ENCODE measurements at regions not wholly inside any gene's neighbourhood (a gene's known extent, or its start where the extent isn't known, plus 50 kb on each side); places are given as distances from the start of the nearest gene placed in this dataset.
"Not testable (repeated sequence)": the region's sequence is repeated elsewhere in the genome, so short reads cannot be mapped to it uniquely, and the experiment has no call there.

DNA sequence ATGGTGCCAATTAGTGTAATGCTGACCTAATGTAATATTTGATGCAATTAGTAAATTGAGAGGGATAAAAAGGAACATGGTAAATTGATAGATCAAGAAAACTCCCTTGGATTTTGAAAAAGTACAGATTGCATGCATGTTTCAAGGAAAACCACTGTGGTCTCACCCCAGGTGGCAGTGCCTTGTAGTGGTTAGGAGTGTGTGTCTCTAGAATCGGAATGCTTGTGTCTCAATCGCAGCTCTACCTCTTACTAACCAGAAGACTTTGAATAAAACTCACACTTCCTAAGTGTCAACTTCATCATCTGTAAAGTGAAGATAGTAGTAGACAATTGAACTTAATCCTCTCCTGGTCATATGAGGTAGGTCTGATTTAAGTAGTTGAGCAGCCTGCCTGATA is 128.9 kb upstream of the GOT2 start:
- no peak for DNase-seq

DNA sequence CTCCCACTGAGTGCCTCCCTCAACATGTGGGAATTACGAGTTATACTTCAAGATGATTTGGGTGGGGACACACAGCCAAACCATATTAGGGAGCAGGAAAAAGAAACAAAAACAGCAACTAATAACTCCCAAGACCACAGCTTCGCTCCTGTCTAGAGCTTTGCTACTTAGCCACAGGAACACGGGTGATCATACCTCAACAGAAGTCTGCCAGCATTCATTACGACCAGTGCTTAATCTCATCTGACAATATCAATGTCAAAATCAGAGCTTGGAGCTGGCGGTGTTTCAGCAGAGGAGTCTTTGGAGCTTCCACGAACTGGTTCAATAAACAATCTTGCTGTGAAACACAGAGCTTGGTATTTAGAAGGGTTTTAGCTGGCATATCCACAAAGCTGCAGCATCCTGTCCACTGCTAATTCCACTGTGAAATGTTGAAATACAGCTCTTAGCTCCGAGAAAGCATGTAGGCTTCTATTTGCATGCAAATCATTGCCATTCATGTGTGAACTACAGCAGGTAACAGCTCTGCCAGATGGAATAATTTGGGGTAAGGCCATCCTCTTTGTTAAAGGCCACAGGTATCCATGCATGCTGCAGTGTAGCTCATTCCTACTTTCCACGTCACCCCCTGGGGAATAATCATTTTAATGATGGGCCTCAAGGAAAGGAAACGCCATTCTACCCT is 128.4 kb upstream of the GOT2 start:
- DNase-seq, result no peak

DNA sequence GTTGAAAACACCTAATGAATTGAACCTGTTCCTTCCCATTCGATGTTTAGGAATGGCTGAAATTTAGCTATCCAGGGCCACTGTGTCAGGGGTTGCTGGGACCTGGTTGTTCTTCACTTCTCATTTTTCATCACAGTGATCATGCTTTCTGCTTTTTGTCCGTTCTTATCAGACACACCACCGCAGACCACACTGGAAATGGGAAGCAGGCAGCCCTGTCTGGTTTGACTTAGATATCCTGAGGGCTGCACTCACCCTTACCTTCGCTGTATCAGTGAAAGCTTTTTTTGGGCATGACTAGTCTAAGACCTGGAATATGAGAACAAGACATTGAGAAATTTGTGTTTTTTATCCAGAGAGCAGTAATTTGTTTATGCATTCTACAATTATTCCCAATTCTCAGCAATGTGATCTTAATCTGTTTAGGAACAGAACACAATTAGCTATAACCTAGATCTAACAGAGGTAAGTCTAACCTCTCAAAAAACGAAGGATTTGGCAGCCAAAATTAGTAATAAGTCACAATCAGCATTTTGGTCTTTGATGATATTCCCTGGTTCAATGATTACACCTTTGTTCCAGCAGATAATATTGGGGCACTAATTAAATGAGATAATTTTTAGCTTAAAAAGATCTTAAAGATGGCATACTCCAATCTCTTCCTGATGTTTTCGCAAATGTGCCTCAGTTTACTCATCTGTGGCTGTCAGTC is 126.0 kb upstream of the GOT2 start:
- no peak for DNase-seq

DNA sequence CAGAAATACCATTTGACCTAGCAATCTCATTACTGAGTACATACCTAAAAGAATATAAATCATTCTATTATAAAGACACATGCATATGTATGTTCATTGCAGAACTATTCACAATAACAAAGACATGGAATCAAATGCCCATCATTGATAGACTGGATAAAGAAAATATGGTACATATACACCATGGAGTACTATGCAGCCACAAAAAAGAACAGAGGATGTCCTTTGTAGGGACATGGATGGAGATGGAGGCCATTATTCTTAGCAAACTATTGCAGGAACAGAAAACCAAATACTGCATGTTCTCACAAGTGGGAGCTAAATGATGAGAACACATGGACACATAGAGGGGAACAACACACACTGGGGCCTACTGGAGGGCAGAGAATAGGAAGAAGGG is 124.5 kb upstream of the GOT2 start:
- not testable (repeated sequence) for DNase-seq

GRCh38 chr16:58855291-58855863 is 121.3 kb upstream of the GOT2 start:
- DNase-seq, result no peak

DNA sequence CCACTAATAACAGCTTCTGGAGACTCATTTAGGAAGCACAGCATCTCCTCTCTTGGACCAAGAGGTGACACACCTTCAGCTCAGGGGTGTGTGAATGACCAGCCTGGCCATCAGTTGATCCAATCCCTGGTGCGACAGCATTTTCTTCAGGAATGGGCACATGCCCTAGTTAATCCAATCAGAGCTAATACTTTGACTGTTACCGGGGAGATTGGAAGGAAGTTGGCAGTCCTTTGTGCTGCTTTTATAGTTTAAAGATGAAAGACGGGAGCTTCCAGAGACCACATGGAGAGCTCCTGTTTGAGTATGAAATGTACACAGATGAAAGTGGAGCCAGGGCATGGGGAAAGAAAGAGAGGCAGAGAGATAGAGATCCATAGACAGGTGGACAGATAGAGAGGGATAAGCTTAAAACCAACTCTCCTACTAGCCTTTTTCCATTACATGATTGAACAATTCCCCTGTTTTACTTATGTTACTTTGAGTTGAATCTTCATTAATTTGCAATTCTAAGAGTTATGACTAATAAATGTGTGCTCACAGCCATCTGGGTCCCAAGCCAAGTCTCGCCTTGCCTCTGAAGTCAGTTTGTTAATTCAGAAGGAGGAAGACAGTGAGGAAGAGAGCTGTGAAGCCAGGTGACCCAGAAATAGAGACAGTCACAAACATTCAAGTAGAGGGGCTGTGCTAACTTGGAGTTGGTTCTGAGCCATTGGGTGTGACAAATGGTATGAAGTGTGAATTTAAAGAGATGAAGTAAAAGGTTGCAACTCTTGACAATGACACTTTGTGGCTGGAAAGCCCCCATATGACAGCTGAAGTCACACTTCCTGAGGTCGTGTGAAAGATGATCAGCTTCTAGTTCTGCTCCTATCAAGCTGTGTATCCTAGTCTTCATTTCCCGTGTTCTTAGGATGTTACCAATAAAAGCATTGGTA is 120.0 kb upstream of the GOT2 start:
- DNase-seq, result peak; percentile 3

DNA sequence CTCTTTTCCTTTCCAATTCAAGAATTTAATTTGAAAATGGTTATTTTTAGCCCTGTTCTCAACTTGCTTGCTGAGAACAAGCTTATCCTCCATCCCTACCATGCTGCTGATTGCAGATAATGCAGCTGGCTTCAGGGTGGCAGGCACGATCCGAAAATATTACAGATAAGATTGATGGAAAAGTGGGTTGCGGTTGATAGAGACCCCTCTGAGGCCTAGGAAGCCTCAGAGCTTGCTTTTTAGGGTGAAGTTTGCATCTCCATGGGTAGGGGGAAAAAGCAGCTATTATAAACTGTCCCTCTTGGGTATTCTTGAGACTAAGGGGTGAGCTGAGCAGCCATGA is 116.5 kb upstream of the GOT2 start:
- DNase-seq, result no peak

DNA sequence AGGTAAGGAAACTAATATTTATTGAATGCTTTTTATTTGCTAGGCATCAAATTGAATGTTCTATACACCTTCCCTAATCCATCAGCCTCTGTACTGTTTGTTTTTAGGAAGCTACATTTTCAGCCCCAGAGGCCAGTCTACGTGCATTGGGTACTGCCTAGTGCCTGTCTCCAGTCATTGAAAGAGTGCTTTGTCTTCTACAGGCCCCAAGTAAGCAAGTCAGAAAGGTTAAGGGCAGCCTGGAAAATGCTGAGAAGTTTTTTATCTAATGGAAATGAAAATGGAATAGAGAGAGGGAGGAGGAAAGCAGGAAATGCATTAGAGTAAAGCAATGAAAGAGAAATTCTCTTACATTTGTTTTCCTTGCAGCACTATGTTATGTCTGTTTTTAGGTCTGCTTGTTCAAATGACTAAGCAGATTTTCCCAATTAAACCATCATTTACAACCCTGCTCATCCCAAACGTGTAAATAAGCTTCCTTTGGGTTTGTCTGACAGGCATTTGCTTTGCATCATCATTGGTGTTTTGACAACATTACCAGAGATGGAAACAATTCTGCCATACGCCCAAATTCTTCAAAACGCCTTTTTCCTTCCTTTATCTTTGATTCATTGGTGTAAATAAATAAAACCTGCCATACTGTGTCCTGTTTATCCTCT is 116.0 kb upstream of the GOT2 start:
- DNase-seq, result no peak

GRCh38 chr16:58848662-58849002 is 114.5 kb upstream of the GOT2 start:
- no peak for DNase-seq

- no peak for DNase-seq
Measured at GRCh38 chr16:58847902-58848661, 114.0 kb upstream of the GOT2 start.

DNA sequence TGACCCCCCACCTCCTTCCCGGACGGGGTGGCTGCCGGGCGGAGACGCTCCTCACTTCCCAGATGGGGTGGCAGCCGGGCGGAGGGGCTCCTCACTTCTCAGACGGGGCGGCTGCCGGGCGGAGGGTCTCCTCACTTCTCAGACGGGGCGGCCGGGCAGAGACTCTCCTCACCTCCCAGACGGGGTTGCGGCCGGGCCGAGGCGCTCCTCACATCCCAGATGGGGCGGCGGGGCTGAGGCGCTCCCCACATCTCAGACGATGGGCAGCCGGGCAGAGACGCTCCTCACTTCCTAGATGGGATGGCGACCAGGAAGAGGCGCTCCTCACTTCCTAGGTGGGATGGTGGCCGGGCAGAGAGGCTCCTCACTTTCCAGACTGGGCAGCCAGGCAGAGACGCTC is 112.1 kb upstream of the GOT2 start:
- DNase-seq, result not testable (repeated sequence)

- DNase-seq, result no peak
Measured at GRCh38 chr16:58843675-58844074, 109.6 kb upstream of the GOT2 start.

GRCh38 chr16:58842746-58843145 is 108.6 kb upstream of the GOT2 start:
- DNase-seq, result no peak

GRCh38 chr16:58842156-58842555 is 108.0 kb upstream of the GOT2 start:
- DNase-seq, result no peak

DNA sequence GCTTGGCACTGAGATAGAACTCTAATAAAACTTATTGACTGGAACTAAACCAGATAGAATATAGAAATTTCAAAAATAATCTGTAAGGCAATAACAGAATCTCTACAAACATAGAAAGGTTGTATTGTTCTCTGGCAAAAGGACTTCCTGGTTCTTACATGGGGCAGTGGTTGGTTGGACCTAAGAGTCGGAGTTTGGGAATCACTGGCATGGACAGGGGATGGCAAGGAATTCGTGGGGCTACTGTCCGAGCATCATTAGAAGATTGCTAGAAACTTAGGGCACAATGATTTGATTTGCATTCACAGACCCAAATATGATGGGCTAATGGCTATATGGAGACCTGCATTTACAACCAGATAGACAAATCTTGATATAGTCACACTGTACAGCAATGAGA is 103.8 kb upstream of the GOT2 start:
- DNase-seq, result no peak

- DNase-seq, result no peak
Measured at GRCh38 chr16:58836427-58836826, 102.3 kb upstream of the GOT2 start.

GRCh38 chr16:58832386-58832895 is 98.3 kb upstream of the GOT2 start:
- no peak for DNase-seq

DNA sequence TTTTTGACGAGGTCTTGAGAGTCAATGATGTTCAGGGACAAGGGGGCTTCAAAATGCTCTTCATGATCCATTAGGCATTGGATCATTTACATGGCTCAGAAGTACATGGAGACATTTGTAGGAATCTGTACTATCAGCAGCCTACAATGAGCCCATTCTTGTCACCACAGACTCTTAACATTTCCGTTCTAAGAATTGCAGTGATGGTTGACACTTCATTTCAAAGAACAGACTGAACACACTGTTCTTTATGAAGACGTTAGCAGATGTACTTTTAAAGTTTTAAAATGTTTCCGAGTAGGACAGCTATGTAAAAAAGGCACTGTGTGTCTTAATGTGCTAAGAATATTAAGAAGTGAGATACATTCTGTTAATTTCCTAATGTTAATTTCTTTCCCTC is 97.3 kb upstream of the GOT2 start:
- DNase-seq, result no peak

- no peak for DNase-seq
Measured at GRCh38 chr16:58828901-58829545, 94.9 kb upstream of the GOT2 start.

- no peak for DNase-seq
Measured at GRCh38 chr16:58824201-58824600, 90.1 kb upstream of the GOT2 start.

GRCh38 chr16:58821886-58822285 is 87.8 kb upstream of the GOT2 start:
- DNase-seq, result no peak
